SH-SY5Y (cell line): ENCODE measurements at regions not wholly inside any gene's neighbourhood (a gene's known extent, or its start where the extent isn't known, plus 50 kb on each side); places are given as distances from the start of the nearest gene placed in this dataset.

Experiments used
- GATA2 ChIP-seq: IDR thresholded peaks from 2 replicates; pipeline ENCODE4 v1.6.1; 2011; ENCODE audit warnings: mild to moderate bottlenecking, low read depth, low read length
- GATA3 ChIP-seq: IDR thresholded peaks from 2 replicates; pipeline ENCODE4 v1.6.1; 2011; ENCODE audit warnings: low read depth, mild to moderate bottlenecking, low read length, moderate library complexity

DNA sequence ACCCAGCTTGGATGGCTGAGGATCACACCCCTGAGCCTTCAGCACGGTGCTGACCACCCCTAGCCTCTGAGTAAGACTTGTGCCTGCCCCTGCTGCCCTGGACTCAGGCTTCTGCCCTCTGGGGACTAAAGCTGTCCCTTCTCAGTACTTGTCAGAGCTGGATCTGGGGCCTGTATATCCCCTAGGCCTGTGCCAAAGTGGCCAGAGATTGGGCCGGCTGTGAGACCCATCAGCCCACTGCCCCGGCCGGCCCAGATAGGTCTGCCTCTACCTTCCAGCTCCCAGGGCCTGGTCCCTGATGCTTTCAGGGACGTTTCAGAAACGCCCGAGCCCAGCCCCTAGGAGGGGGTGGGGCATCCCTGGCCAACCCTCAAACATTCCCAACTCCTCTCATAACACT, 137.8 kb downstream of the ZDHHC20 start:
- TF ChIP-seq GATA3 = no peak
- no peak for TF ChIP-seq GATA2
